GM18517 (cell line): ENCODE measurements at regions not wholly inside any gene's neighbourhood (a gene's known extent, or its start where the extent isn't known, plus 50 kb on each side); places are given as distances from the start of the nearest gene placed in this dataset.
"Not testable (repeated sequence)": the region's sequence is repeated elsewhere in the genome, so short reads cannot be mapped to it uniquely, and the experiment has no call there.

Source experiments
- ATAC-seq: cut with Tn5 transposase; IDR thresholded peaks from one replicate; pipeline ENCODE4 v1.9.1; 2021; ENCODE audit warnings: mild to moderate bottlenecking, moderate library complexity; ENCODE audit not compliant: unreplicated experiment

GRCh38 chr11:96878299-96879051 is 488.7 kb downstream of the JRKL start:
- ATAC-seq: no peak

GRCh38 chr11:96882622-96883021 is 492.8 kb downstream of the JRKL start:
- not testable (repeated sequence) for ATAC-seq

GRCh38 chr11:96885405-96885804 is 495.6 kb downstream of the JRKL start:
- no peak for ATAC-seq

- no peak for ATAC-seq
Observed at GRCh38 chr11:96885912-96886311, 496.1 kb downstream of the JRKL start.

- ATAC-seq: no peak
Observed at GRCh38 chr11:96893988-96894387, 504.2 kb downstream of the JRKL start.

- no peak for ATAC-seq
Observed at GRCh38 chr11:96894587-96894986, 504.8 kb downstream of the JRKL start.

- no peak for ATAC-seq
Observed at GRCh38 chr11:96899971-96900370, 510.2 kb downstream of the JRKL start.

- no peak for ATAC-seq
Observed at GRCh38 chr11:96905143-96905542, 515.3 kb downstream of the JRKL start.

GRCh38 chr11:96905663-96906062 is 515.9 kb downstream of the JRKL start:
- ATAC-seq: no peak

GRCh38 chr11:96906476-96906875 is 516.7 kb downstream of the JRKL start:
- ATAC-seq: no peak

- no peak for ATAC-seq
Observed at GRCh38 chr11:96925862-96926261, 536.0 kb downstream of the JRKL start.

- no peak for ATAC-seq
Observed at GRCh38 chr11:96940227-96940626, 550.4 kb downstream of the JRKL start.

- ATAC-seq: no peak
Observed at GRCh38 chr11:96942855-96943254, 553.0 kb downstream of the JRKL start.

- ATAC-seq: no peak
Observed at GRCh38 chr11:96943970-96944369, 554.2 kb downstream of the JRKL start.

- ATAC-seq: no peak
Observed at GRCh38 chr11:96948066-96948465, 558.3 kb downstream of the JRKL start.

- no peak for ATAC-seq
Observed at GRCh38 chr11:96949464-96949863, 559.7 kb downstream of the JRKL start.

GRCh38 chr11:96954587-96955242 is 564.9 kb downstream of the JRKL start:
- no peak for ATAC-seq

- ATAC-seq: no peak
Observed at GRCh38 chr11:96960476-96960875, 570.7 kb downstream of the JRKL start.

- ATAC-seq: no peak
Observed at GRCh38 chr11:96960926-96961325, 571.1 kb downstream of the JRKL start.

GRCh38 chr11:96961931-96962330 is 572.1 kb downstream of the JRKL start:
- no peak for ATAC-seq

GRCh38 chr11:96963375-96963774 is 573.6 kb downstream of the JRKL start:
- ATAC-seq: no peak

GRCh38 chr11:96964661-96965060 is 574.8 kb downstream of the JRKL start:
- ATAC-seq: no peak

GRCh38 chr11:96967616-96968015 is 577.8 kb downstream of the JRKL start:
- ATAC-seq: no peak
